ENCODE measurements at regions not wholly inside any gene's neighbourhood (a gene's known extent, or its start where the extent isn't known, plus 50 kb on each side); places are given as distances from the start of the nearest gene placed in this dataset.

- H3K27me3 ChIP-seq (ENCODE audit: control insufficient read depth, insufficient read depth, low read length): 0 out of 2 replicates have a peak, but pooled peaks cover 1% of the 10 kb centered on the region
- no peak for DNase-seq (ENCODE audit: low read depth)
- POLR2A ChIA-PET: no interaction called here
- no peak for TF ChIP-seq CTCF (IDR thresholded peaks at IDR 0.05; ENCODE audit: insufficient read depth, low read depth, low read length)
- H3K36me3 ChIP-seq (ENCODE audit: control insufficient read depth, insufficient read depth, low read length): no peaks in the 10 kb centered on the region
- CTCF ChIA-PET: no interaction called here
- H3K4me3 ChIP-seq (ENCODE audit: low read depth, low read length): no peak overlapping the region
These were observed 64.4 kb downstream of the CCDC54 start for GRCh38 chr3:107441617-107442016.

- CTCF ChIA-PET: interaction anchor here (1.3 kb wide), 1 partner anchor 9 kb away, joined by 5 read pairs; no protein-coding TSS in a partner anchor
- POLR2A ChIA-PET: no interaction called here
- no peak for DNase-seq (ENCODE audit: low read depth)
- no peaks in the 10 kb centered on the region for H3K36me3 ChIP-seq (ENCODE audit: control insufficient read depth, insufficient read depth, low read length)
- 0 out of 2 replicates have a peak, but pooled peaks cover 1% of the 10 kb centered on the region for H3K27me3 ChIP-seq (ENCODE audit: control insufficient read depth, insufficient read depth, low read length)
- no peak overlapping the region for H3K4me3 ChIP-seq (ENCODE audit: low read depth, low read length)
- TF ChIP-seq CTCF (IDR thresholded peaks at IDR 0.05; ENCODE audit: insufficient read depth, low read depth, low read length): no peak
These were observed 66.2 kb downstream of the CCDC54 start for GRCh38 chr3:107443461-107443860.

- ChIA-PET CTCF (no interaction called here), POLR2A (no interaction called here)
- DNase-seq (ENCODE audit: low read depth): no peak
- no peak for TF ChIP-seq CTCF (IDR thresholded peaks at IDR 0.05; ENCODE audit: insufficient read depth, low read depth, low read length)
- Histone ChIP-seq H3K36me3 (ENCODE audit: control insufficient read depth, insufficient read depth, low read length) (no peaks in the 10 kb centered on the region), H3K27me3 (ENCODE audit: control insufficient read depth, insufficient read depth, low read length) (no peaks in the 10 kb centered on the region), H3K4me3 (ENCODE audit: low read depth, low read length) (no peak overlapping the region)
These were observed 69.5 kb downstream of the CCDC54 start for GRCh38 chr3:107446706-107447105.

- H3K27me3 ChIP-seq (ENCODE audit: control insufficient read depth, insufficient read depth, low read length): no peaks in the 10 kb centered on the region
- TF ChIP-seq CTCF (IDR thresholded peaks at IDR 0.05; ENCODE audit: insufficient read depth, low read depth, low read length): no peak
- no peak for DNase-seq (ENCODE audit: low read depth)
- no peak overlapping the region for H3K4me3 ChIP-seq (ENCODE audit: low read depth, low read length)
- ChIA-PET POLR2A (no interaction called here), CTCF (no interaction called here)
- H3K36me3 ChIP-seq (ENCODE audit: control insufficient read depth, insufficient read depth, low read length): no peaks in the 10 kb centered on the region
These were observed 72.4 kb upstream of the BBX start for GRCh38 chr3:107450254-107450893.

GRCh38 chr3:107452436-107452835 is 70.3 kb upstream of the BBX start:
- no peaks in the 10 kb centered on the region for H3K27me3 ChIP-seq (ENCODE audit: control insufficient read depth, insufficient read depth, low read length)
- H3K4me3 ChIP-seq (ENCODE audit: low read depth, low read length): no peak overlapping the region
- TF ChIP-seq CTCF (IDR thresholded peaks at IDR 0.05; ENCODE audit: insufficient read depth, low read depth, low read length): no peak
- CTCF ChIA-PET: interaction anchor here (1.2 to 2.1 kb wide), 4 partner anchors 9 to 181 kb away, joined by 3 to 6 read pairs (median 4); no protein-coding TSS in a partner anchor
- H3K36me3 ChIP-seq (ENCODE audit: control insufficient read depth, insufficient read depth, low read length): no peaks in the 10 kb centered on the region
- no peak for DNase-seq (ENCODE audit: low read depth)
- POLR2A ChIA-PET: no interaction called here

Measured in BJ (cell line).